Mammary epithelial cell (primary cell): ENCODE measurements at regions not wholly inside any gene's neighbourhood (a gene's known extent, or its start where the extent isn't known, plus 50 kb on each side); places are given as distances from the start of the nearest gene placed in this dataset.
"Not testable (repeated sequence)": the region's sequence is repeated elsewhere in the genome, so short reads cannot be mapped to it uniquely, and the experiment has no call there.

Experiments used
- CTCF ChIP-seq, 2 donors: IDR thresholded peaks in 1 of 2; conservative IDR thresholded peaks in 1 of 2; 2 replicates each; pipeline ENCODE4 v1.5.1; 2011 to 2012; ENCODE audit warnings: inconsistent platforms in 2 of 2, low read length in 2 of 2, mild to moderate bottlenecking in 2 of 2, control low read depth in 1 of 2, low read depth in 1 of 2; ENCODE audit not compliant: insufficient read depth in 1 of 2; ENCODE audit errors: extremely low read depth in 1 of 2
- EZH2 ChIP-seq: IDR thresholded peaks from 2 replicates; pipeline ENCODE4 v1.6.1; 2012; ENCODE audit warnings: low read length, inconsistent platforms, borderline replicate concordance

GRCh38 chr15:20303248-20304171 lies 238.1 kb downstream of the GOLGA6L6 start:
- TF ChIP-seq CTCF (conservative IDR thresholded peaks at IDR 0.05 in 1 of 2, IDR thresholded peaks at IDR 0.05 in 1 of 2; ENCODE audit: extremely low read depth in 1 of 2, insufficient read depth in 1 of 2, low read depth in 1 of 2, low read length in 2 of 2); EZH2: not testable (repeated sequence)
